BLaER1 treated with 17β-estradiol and CSF1 and Interleukin-3, amounts not matched to agents 10 nM and 100 nM (cell line): ENCODE measurements at regions not wholly inside any gene's neighbourhood (a gene's known extent, or its start where the extent isn't known, plus 50 kb on each side); places are given as distances from the start of the nearest gene placed in this dataset.

Experiments
- H3K27ac ChIP-seq, 11 experiments: shearing (Covaris generic); formaldehyde crosslinking; 2 replicates each; pipeline ENCODE4 v1.8.1; 2022
- H3K27me3 ChIP-seq, 11 experiments: shearing (Covaris generic); formaldehyde crosslinking; 2 replicates each; pipeline ENCODE4 v1.8.1; 2022
- H3K36me3 ChIP-seq, 11 experiments: shearing (Covaris generic); formaldehyde crosslinking; 2 replicates each; pipeline ENCODE4 v1.8.1; 2022
- H3K4me1 ChIP-seq, 10 experiments: shearing (Covaris generic); formaldehyde crosslinking; 2 replicates each; pipeline ENCODE4 v1.8.1; 2022
- H3K4me2 ChIP-seq, 11 experiments: shearing (Covaris generic); formaldehyde crosslinking; 2 replicates each; pipeline ENCODE4 v1.8.1; 2022
- H3K4me3 ChIP-seq, 10 experiments: shearing (Covaris generic); formaldehyde crosslinking; 2 replicates each; pipeline ENCODE4 v1.8.1; 2022
- H3K9ac ChIP-seq, 11 experiments: shearing (Covaris generic); formaldehyde crosslinking; 2 replicates each; pipeline ENCODE4 v1.8.1; 2022
- H3K9me3 ChIP-seq, 11 experiments: shearing (Covaris generic); formaldehyde crosslinking; replicated peaks in 1 of 11; 2 replicates each; pipeline ENCODE4 v1.8.1; 2022
- H4K20me1 ChIP-seq, 11 experiments: shearing (Covaris generic); formaldehyde crosslinking; 2 replicates each; pipeline ENCODE4 v1.8.1; 2022
- Cebpa-rat ChIP-seq, 11 experiments: shearing (Covaris generic); IDR thresholded peaks; 2 replicates each; pipeline ENCODE4 v1.8.1; 2022

GRCh38 chr15:79689030-79689429 is 207.8 kb downstream of the MTHFS start:
- Histone ChIP-seq H3K9ac (no peak overlapping the region), H3K9me3 (peaks cover 0 to 21% (median 12%) of the 10 kb centered on the region in 11 experiments; a peak in 13 of 22 replicates), H3K27ac (no peak overlapping the region), H3K4me1 (no peaks in the 10 kb centered on the region), H3K36me3 (no peaks in the 10 kb centered on the region), H3K4me2 (no peak overlapping the region), H3K4me3 (no peak overlapping the region), H4K20me1 (no peaks in the 10 kb centered on the region), H3K27me3 (no peaks in the 10 kb centered on the region)
- TF ChIP-seq Cebpa-rat (IDR thresholded peaks at IDR 0.05): no peak

- H3K36me3 ChIP-seq: no peaks in the 10 kb centered on the region
- no peaks in the 10 kb centered on the region for H3K9me3 ChIP-seq
- TF ChIP-seq Cebpa-rat (IDR thresholded peaks at IDR 0.05): no peak
- no peak overlapping the region for H3K4me2 ChIP-seq
- H3K4me1 ChIP-seq: no peaks in the 10 kb centered on the region
- H3K27me3 ChIP-seq: no peaks in the 10 kb centered on the region
- H3K4me3 ChIP-seq: no peak overlapping the region
- H3K27ac ChIP-seq: no peak overlapping the region
- no peaks in the 10 kb centered on the region for H4K20me1 ChIP-seq
- no peak overlapping the region for H3K9ac ChIP-seq
These were observed 195.8 kb downstream of the MTHFS start for GRCh38 chr15:79700951-79701480.

- H3K4me3 ChIP-seq: no peak overlapping the region
- H3K27me3 ChIP-seq: no peaks in the 10 kb centered on the region
- H4K20me1 ChIP-seq: no peaks in the 10 kb centered on the region
- H3K4me1 ChIP-seq: no peaks in the 10 kb centered on the region
- H3K9me3 ChIP-seq: peaks cover 0 to 6% (median 0%) of the 10 kb centered on the region in 11 experiments; a peak in 1 of 22 replicates
- no peaks in the 10 kb centered on the region for H3K36me3 ChIP-seq
- no peak overlapping the region for H3K4me2 ChIP-seq
- H3K27ac ChIP-seq: no peak overlapping the region
- H3K9ac ChIP-seq: no peak overlapping the region
- TF ChIP-seq Cebpa-rat (IDR thresholded peaks at IDR 0.05): no peak
These were observed 194.2 kb downstream of the MTHFS start for GRCh38 chr15:79702621-79703020.

GRCh38 chr15:79721256-79721655 is 175.6 kb downstream of the MTHFS start:
- peaks cover 0 to 38% (median 0%) of the 10 kb centered on the region in 10 experiments; a peak in 7 of 20 replicates for H3K4me1 ChIP-seq

GRCh38 chr15:79724312-79724711 is 172.5 kb downstream of the MTHFS start:
- Histone ChIP-seq H3K9ac (no peak overlapping the region), H3K4me3 (no peak overlapping the region), H3K9me3 (peaks cover 0 to 8% (median 0%) of the 10 kb centered on the region in 11 experiments; a peak in 4 of 22 replicates), H3K27ac (peak overlapping the region in 2 of 11 experiments; percentile 42 to 53; a peak in 3 of 22 replicates), H3K4me2 (peak overlapping the region in 3 of 11 experiments; percentile 40 to 72 (median 69); a peak in 6 of 22 replicates), H3K4me1 (peaks cover 0 to 38% (median 0%) of the 10 kb centered on the region in 10 experiments; a peak in 7 of 20 replicates), H3K27me3 (no peaks in the 10 kb centered on the region), H4K20me1 (no peaks in the 10 kb centered on the region), H3K36me3 (no peaks in the 10 kb centered on the region)
- no peak for TF ChIP-seq Cebpa-rat (IDR thresholded peaks at IDR 0.05)

More at GRCh38 chr15:79721256-79721655, 175.6 kb downstream of the MTHFS start:
- Histone ChIP-seq H3K36me3 (no peaks in the 10 kb centered on the region), H3K27me3 (no peaks in the 10 kb centered on the region), H3K9ac (no peak overlapping the region), H3K9me3 (peaks cover 0 to 8% (median 0%) of the 10 kb centered on the region in 11 experiments; a peak in 4 of 22 replicates), H3K4me3 (no peak overlapping the region), H3K4me2 (peak overlapping the region in 2 of 11 experiments; percentile 44 to 52; a peak in 4 of 22 replicates), H4K20me1 (no peaks in the 10 kb centered on the region), H3K27ac (no peak overlapping the region)
- no peak for TF ChIP-seq Cebpa-rat (IDR thresholded peaks at IDR 0.05)

- no peaks in the 10 kb centered on the region for H3K36me3 ChIP-seq
- no peak for TF ChIP-seq Cebpa-rat (IDR thresholded peaks at IDR 0.05)
- H3K4me3 ChIP-seq: no peak overlapping the region
- no peaks in the 10 kb centered on the region for H3K27me3 ChIP-seq
- H3K9ac ChIP-seq: no peak overlapping the region
- H3K9me3 ChIP-seq: peaks cover 0 to 8% (median 0%) of the 10 kb centered on the region in 11 experiments; a peak in 4 of 22 replicates
- H4K20me1 ChIP-seq: no peaks in the 10 kb centered on the region
- peaks cover 0 to 38% (median 0%) of the 10 kb centered on the region in 10 experiments; a peak in 7 of 20 replicates for H3K4me1 ChIP-seq
- peak overlapping the region in 2 of 11 experiments; percentile 42 to 53; a peak in 3 of 22 replicates for H3K27ac ChIP-seq
- peak overlapping the region in 3 of 11 experiments; percentile 40 to 72 (median 69); a peak in 6 of 22 replicates for H3K4me2 ChIP-seq
These were observed 172.0 kb downstream of the MTHFS start for GRCh38 chr15:79724804-79725203.

GRCh38 chr15:79728867-79729266 is 167.9 kb downstream of the MTHFS start:
- Histone ChIP-seq H4K20me1 (no peaks in the 10 kb centered on the region), H3K4me3 (no peak overlapping the region), H3K27me3 (no peaks in the 10 kb centered on the region), H3K9me3 (0 out of 22 replicates have a peak, but pooled peaks cover 0 to 5% (median 0%) of the 10 kb centered on the region in 11 experiments), H3K36me3 (no peaks in the 10 kb centered on the region), H3K9ac (no peak overlapping the region), H3K4me2 (no peak overlapping the region), H3K27ac (no peak overlapping the region), H3K4me1 (peaks cover 0 to 20% (median 2%) of the 10 kb centered on the region in 10 experiments; a peak in 7 of 20 replicates)
- TF ChIP-seq Cebpa-rat (IDR thresholded peaks at IDR 0.05): no peak

GRCh38 chr15:79736435-79737000 is 160.3 kb downstream of the MTHFS start:
- Histone ChIP-seq H3K9ac (no peak overlapping the region), H3K4me3 (no peak overlapping the region), H3K9me3 (peaks cover 0 to 15% (median 12%) of the 10 kb centered on the region in 11 experiments; a peak in 15 of 22 replicates), H3K4me2 (no peak overlapping the region), H3K36me3 (no peaks in the 10 kb centered on the region), H3K4me1 (0 out of 20 replicates have a peak, but pooled peaks cover 0 to 7% (median 0%) of the 10 kb centered on the region in 10 experiments), H3K27me3 (no peaks in the 10 kb centered on the region), H4K20me1 (no peaks in the 10 kb centered on the region), H3K27ac (no peak overlapping the region)
- TF ChIP-seq Cebpa-rat (IDR thresholded peaks at IDR 0.05): no peak

GRCh38 chr15:79738143-79738542 is 158.7 kb downstream of the MTHFS start:
- Histone ChIP-seq H3K4me1 (no peaks in the 10 kb centered on the region), H3K9ac (no peak overlapping the region), H3K36me3 (no peaks in the 10 kb centered on the region), H3K27ac (no peak overlapping the region), H4K20me1 (no peaks in the 10 kb centered on the region), H3K27me3 (no peaks in the 10 kb centered on the region), H3K4me2 (no peak overlapping the region), H3K9me3 (peaks cover 0 to 24% (median 12%) of the 10 kb centered on the region in 11 experiments; a peak in 15 of 22 replicates), H3K4me3 (no peak overlapping the region)
- no peak for TF ChIP-seq Cebpa-rat (IDR thresholded peaks at IDR 0.05)
